Stimulated activated CD4-positive, alpha-beta T cell treated with anti-CD3 and anti-CD28 coated beads, Interleukin-15, amount 100 ng/mL, for 1 hour (primary cell): ENCODE measurements at regions not wholly inside any gene's neighbourhood (a gene's known extent, or its start where the extent isn't known, plus 50 kb on each side); places are given as distances from the start of the nearest gene placed in this dataset.
"Not testable (repeated sequence)": the region's sequence is repeated elsewhere in the genome, so short reads cannot be mapped to it uniquely, and the experiment has no call there.

Source experiments
- DNase-seq, 2 donors: peaks; one replicate each; pipeline ENCODE4 v3.0.0-alpha.2; 2020; ENCODE audit warnings: low read depth in 1 of 2, low spot score in 1 of 2

- DNase-seq, result no peak
Observed at GRCh38 chrX:39267176-39267575, 465.9 kb downstream of the MID1IP1 start.

- no peak for DNase-seq
Observed at GRCh38 chrX:39268207-39268606, 466.9 kb downstream of the MID1IP1 start.

- no peak for DNase-seq
Observed at GRCh38 chrX:39275500-39276068, 474.3 kb downstream of the MID1IP1 start.

- not testable (repeated sequence) for DNase-seq
Observed at GRCh38 chrX:39277685-39278390, 476.6 kb downstream of the MID1IP1 start.

GRCh38 chrX:39283239-39283638 lies 482.0 kb downstream of the MID1IP1 start:
- no peak for DNase-seq

GRCh38 chrX:39288592-39288991 lies 487.3 kb downstream of the MID1IP1 start:
- DNase-seq, result no peak

- DNase-seq, result no peak
Observed at GRCh38 chrX:39289827-39290226, 488.6 kb downstream of the MID1IP1 start.

GRCh38 chrX:39293203-39293602 lies 491.9 kb downstream of the MID1IP1 start:
- no peak for DNase-seq

- DNase-seq, result no peak
Observed at GRCh38 chrX:39296472-39296871, 495.2 kb downstream of the MID1IP1 start.

- no peak for DNase-seq
Observed at GRCh38 chrX:39298821-39299220, 497.6 kb downstream of the MID1IP1 start.

- DNase-seq, result no peak
Observed at GRCh38 chrX:39299615-39300014, 498.4 kb downstream of the MID1IP1 start.

GRCh38 chrX:39301036-39301435 lies 499.8 kb downstream of the MID1IP1 start:
- DNase-seq, result no peak

- DNase-seq, result no peak
Observed at GRCh38 chrX:39302838-39303237, 501.6 kb downstream of the MID1IP1 start.

- no peak for DNase-seq
Observed at GRCh38 chrX:39304746-39305145, 503.5 kb downstream of the MID1IP1 start.

GRCh38 chrX:39307488-39307887 lies 506.2 kb downstream of the MID1IP1 start:
- no peak for DNase-seq

- DNase-seq, result no peak
Observed at GRCh38 chrX:39308126-39308525, 506.9 kb downstream of the MID1IP1 start.

- no peak for DNase-seq
Observed at GRCh38 chrX:39309018-39309635, 507.9 kb downstream of the MID1IP1 start.

GRCh38 chrX:39309721-39310152 lies 508.5 kb downstream of the MID1IP1 start:
- no peak for DNase-seq

- no peak for DNase-seq
Observed at GRCh38 chrX:39310891-39311290, 509.6 kb downstream of the MID1IP1 start.

- no peak for DNase-seq
Observed at GRCh38 chrX:39311646-39312045, 510.4 kb downstream of the MID1IP1 start.

GRCh38 chrX:39313146-39313545 lies 511.9 kb downstream of the MID1IP1 start:
- no peak for DNase-seq

GRCh38 chrX:39318506-39319343 lies 517.5 kb downstream of the MID1IP1 start:
- DNase-seq, result no peak
